ENCODE measurements at regions not wholly inside any gene's neighbourhood (a gene's known extent, or its start where the extent isn't known, plus 50 kb on each side); places are given as distances from the start of the nearest gene placed in this dataset.

DNA sequence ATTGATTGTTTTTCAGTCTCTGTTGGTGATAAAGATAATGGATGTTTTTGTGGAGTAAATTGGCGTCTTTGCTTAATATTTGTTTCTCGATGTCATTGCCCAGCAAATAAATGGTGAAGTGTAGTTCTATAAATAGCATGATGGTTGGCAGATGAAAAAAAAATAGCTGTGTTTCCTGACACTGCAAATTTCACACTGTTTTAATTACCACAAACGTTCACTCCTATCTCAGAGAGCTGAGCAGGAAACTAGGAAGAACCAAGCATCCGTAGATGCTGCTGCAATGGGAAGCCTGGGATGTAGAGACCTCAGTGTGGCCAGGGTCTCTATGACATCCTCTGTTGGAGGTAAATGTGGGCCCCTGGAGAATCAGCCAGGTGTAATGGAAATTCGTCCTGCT, 183.2 kb downstream of the CYRIA start:
- Mint-ChIP-seq H3K4me3 (ENCODE audit: low read depth) (no peak overlapping the region), H3K9me3 (no peaks in the 10 kb centered on the region), H3K4me1 (ENCODE audit: low read depth) (no peaks in the 10 kb centered on the region), H3K36me3 (ENCODE audit: low read depth) (no peaks in the 10 kb centered on the region), H3K27ac (no peak overlapping the region), H3K27me3 (ENCODE audit: low read depth) (peaks cover 33% of the 10 kb centered on the region)
- DNase-seq (ENCODE audit: low spot score), result no peak
- intact Hi-C loops (cut with micrococcal nuclease), result no loop called here

DNA sequence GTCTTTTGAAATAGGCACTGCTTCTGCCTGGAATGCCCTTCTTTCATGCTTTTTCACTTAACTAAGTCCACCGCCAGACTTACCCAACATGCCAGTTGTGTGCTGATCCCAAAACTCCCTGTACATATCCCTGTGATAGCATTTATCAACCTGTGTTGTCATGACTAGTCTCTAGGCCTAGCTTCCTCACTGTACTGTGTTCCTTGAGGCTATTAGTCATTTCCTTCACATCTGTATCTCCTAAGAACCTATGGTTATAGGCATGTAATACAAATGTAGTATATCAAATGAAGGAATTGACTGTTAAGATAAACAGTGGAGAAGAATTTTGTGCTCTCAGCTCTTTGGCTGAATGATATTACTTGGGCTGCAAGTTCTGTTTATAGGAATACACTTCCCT, 184.3 kb downstream of the CYRIA start:
- peaks cover 33% of the 10 kb centered on the region for H3K27me3 Mint-ChIP-seq (ENCODE audit: low read depth)
- H3K27ac Mint-ChIP-seq, result no peak overlapping the region
- no peaks in the 10 kb centered on the region for H3K4me1 Mint-ChIP-seq (ENCODE audit: low read depth)
- H3K4me3 Mint-ChIP-seq (ENCODE audit: low read depth), result no peak overlapping the region
- no peak for DNase-seq (ENCODE audit: low spot score)
- H3K9me3 Mint-ChIP-seq, result no peaks in the 10 kb centered on the region
- intact Hi-C loops (cut with micrococcal nuclease), result no loop called here
- no peaks in the 10 kb centered on the region for H3K36me3 Mint-ChIP-seq (ENCODE audit: low read depth)

DNA sequence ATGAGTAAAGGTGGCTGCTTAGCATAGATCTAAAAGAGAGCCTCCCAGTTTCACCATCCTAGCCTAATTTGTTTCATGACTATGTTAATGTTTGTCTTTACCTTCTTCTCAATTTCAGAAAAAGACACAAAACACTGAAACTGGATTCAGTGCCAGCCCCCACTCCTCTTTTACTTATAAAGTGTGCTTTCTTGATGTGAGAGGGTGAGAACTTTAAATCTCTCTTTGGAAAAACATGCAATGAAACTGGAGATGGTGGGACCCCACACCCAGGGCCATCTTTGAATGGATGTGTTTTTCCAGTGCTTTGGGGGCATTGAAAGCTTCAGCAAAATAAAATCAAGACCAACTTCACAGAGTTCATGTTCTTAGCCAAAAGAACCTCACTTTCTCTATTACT, 185.9 kb downstream of the CYRIA start:
- no peaks in the 10 kb centered on the region for H3K36me3 Mint-ChIP-seq (ENCODE audit: low read depth)
- H3K9me3 Mint-ChIP-seq, result no peaks in the 10 kb centered on the region
- intact Hi-C loops (cut with micrococcal nuclease), result no loop called here
- no peak for DNase-seq (ENCODE audit: low spot score)
- H3K4me1 Mint-ChIP-seq (ENCODE audit: low read depth), result no peaks in the 10 kb centered on the region
- H3K27me3 Mint-ChIP-seq (ENCODE audit: low read depth), result peaks cover 32% of the 10 kb centered on the region
- H3K27ac Mint-ChIP-seq, result no peak overlapping the region
- no peak overlapping the region for H3K4me3 Mint-ChIP-seq (ENCODE audit: low read depth)

DNA sequence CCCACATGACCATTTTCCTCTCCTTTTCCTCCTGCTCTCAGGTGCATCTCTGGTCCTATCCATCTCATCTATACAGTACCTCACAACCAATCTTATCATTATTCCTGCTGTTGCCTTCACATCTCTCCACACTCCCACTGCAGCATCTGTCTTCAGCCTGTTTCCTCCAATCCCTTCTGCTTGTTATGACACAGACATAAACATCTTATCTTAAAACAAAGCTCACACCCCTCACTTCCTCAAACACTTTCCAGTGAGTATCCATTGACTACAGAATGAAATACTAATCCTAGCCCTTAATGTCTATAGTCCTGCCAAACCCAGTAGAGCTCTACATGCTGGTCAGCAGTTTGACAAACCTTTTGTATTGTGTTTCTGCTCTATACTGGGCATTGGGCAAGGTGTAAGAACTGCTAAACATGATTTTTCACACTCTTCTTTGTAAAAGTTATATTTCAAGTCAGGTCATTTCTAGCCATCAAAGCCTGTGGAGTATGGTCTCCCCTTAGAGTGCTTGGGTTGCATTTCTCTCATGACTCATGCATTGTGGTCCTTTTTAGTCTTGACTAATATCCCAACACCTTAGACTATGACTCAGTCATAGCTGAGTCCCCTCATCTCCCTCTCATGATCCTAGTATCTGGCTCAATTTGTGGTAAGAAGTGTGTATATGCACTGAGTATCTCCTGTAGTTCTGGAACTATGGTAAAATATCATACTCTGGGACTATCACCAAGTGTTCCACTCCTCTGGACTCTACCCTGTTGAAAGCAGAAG, 187.0 kb downstream of the CYRIA start:
- no peak overlapping the region for H3K27ac Mint-ChIP-seq
- peaks cover 30% of the 10 kb centered on the region for H3K27me3 Mint-ChIP-seq (ENCODE audit: low read depth)
- intact Hi-C loops (cut with micrococcal nuclease), result no loop called here
- H3K36me3 Mint-ChIP-seq (ENCODE audit: low read depth), result no peaks in the 10 kb centered on the region
- no peak for DNase-seq (ENCODE audit: low spot score)
- no peaks in the 10 kb centered on the region for H3K4me1 Mint-ChIP-seq (ENCODE audit: low read depth)
- H3K4me3 Mint-ChIP-seq (ENCODE audit: low read depth), result no peak overlapping the region
- no peaks in the 10 kb centered on the region for H3K9me3 Mint-ChIP-seq

DNA sequence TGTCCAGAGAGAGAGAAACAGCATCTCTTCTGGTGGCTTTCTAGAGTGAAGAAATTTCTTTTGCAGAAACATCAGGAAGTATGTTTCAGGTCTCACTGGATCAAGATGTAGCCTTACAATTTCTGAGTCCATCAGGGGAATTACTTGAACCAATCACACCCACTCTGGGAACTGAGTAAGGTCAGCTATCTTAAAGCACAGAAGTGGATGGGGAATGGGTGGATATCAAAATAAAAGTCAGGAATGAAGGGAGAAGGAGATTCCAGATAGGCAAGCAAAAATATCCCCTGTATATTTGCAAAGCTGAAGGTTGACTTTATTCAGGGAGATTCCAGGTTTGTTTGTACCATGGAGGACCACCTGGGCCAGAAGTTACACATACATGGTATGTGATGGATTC, 188.0 kb downstream of the CYRIA start:
- Mint-ChIP-seq H3K9me3 (no peaks in the 10 kb centered on the region), H3K27me3 (ENCODE audit: low read depth) (peaks cover 26% of the 10 kb centered on the region), H3K4me3 (ENCODE audit: low read depth) (no peak overlapping the region), H3K4me1 (ENCODE audit: low read depth) (no peaks in the 10 kb centered on the region), H3K27ac (no peak overlapping the region), H3K36me3 (ENCODE audit: low read depth) (no peaks in the 10 kb centered on the region)
- intact Hi-C loops (cut with micrococcal nuclease), result no loop called here
- DNase-seq (ENCODE audit: low spot score), result no peak

DNA sequence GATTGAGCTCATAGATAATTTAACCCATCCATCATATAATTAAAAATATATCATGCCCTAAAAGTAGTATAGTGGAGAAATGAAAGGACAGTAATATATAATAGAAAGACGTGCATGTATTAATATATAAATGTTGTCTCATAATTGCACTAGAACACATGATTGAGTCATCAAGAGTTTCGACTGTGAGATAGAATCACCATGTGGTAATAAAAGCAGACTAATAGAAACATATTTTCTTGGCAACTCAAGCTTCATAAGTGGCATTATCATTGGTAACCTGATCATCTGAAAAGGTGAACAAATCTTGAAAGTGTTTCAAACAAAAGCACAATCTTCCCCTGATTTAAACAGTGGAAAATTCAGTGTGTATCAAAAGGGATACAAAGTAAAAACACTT, 188.8 kb downstream of the CYRIA start:
- no peak overlapping the region for H3K27ac Mint-ChIP-seq
- peaks cover 23% of the 10 kb centered on the region for H3K27me3 Mint-ChIP-seq (ENCODE audit: low read depth)
- no peak overlapping the region for H3K4me3 Mint-ChIP-seq (ENCODE audit: low read depth)
- intact Hi-C loops (cut with micrococcal nuclease), result no loop called here
- H3K4me1 Mint-ChIP-seq (ENCODE audit: low read depth), result no peaks in the 10 kb centered on the region
- no peaks in the 10 kb centered on the region for H3K36me3 Mint-ChIP-seq (ENCODE audit: low read depth)
- no peak for DNase-seq (ENCODE audit: low spot score)
- no peaks in the 10 kb centered on the region for H3K9me3 Mint-ChIP-seq

DNA sequence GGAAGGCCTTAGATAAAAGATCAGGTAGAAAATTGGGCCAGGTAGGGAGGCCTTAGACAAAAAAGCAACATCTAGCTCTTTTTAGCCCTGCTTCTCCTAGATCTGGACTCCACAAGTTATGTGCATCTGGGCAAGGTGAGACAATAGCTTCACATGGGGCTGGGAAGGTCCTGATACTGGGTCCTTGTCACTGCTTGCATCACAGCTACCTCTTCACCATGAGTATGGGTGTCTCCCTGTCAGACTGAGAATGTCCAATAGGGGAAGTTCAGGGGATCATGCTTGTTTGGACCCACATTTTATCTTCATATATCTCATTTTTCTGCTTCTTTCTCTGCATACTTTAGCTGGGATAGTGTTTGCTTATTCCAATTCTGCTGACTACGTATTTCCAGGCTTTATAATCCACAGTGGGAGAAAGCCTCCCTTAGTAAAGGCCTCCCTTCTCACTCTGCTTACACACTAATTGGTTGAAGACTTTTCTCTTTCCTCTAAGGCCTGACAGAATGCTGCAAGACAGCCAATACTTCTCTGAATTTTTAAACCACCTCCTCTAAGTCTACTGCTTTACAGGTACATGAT, 189.6 kb downstream of the CYRIA start:
- DNase-seq (ENCODE audit: low spot score), result no peak
- Mint-ChIP-seq H3K36me3 (ENCODE audit: low read depth) (no peaks in the 10 kb centered on the region), H3K4me1 (ENCODE audit: low read depth) (peaks cover under 1% of the 10 kb centered on the region), H3K27me3 (ENCODE audit: low read depth) (peaks cover 18% of the 10 kb centered on the region), H3K27ac (no peak overlapping the region), H3K4me3 (ENCODE audit: low read depth) (no peak overlapping the region), H3K9me3 (no peaks in the 10 kb centered on the region)
- intact Hi-C loops (cut with micrococcal nuclease), result no loop called here

DNA sequence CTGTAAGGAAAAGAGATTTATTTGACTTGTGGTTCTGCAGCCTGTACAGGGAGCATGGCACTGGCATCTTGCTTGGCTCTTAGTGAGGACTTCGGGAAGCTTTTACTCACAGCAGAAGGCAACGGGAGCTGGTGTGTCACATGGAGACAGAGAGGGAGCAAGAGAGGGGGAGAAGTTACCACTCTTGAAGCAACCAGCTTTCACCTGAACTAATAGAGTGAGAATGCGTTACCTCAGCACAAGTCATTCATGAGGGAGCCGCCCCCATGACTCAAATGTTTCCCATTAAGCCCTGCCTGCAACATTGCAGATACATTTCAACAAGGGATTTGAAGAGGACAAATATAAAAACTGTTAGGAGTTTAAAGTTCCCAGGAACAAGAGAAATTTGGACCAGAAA, 190.0 kb downstream of the CYRIA start:
- DNase-seq (ENCODE audit: low spot score), result no peak
- H3K4me1 Mint-ChIP-seq (ENCODE audit: low read depth), result peaks cover 3% of the 10 kb centered on the region
- no peaks in the 10 kb centered on the region for H3K9me3 Mint-ChIP-seq
- intact Hi-C loops (cut with micrococcal nuclease), result no loop called here
- H3K4me3 Mint-ChIP-seq (ENCODE audit: low read depth), result no peak overlapping the region
- no peak overlapping the region for H3K27ac Mint-ChIP-seq
- peaks cover 14% of the 10 kb centered on the region for H3K27me3 Mint-ChIP-seq (ENCODE audit: low read depth)
- H3K36me3 Mint-ChIP-seq (ENCODE audit: low read depth), result no peaks in the 10 kb centered on the region

DNA sequence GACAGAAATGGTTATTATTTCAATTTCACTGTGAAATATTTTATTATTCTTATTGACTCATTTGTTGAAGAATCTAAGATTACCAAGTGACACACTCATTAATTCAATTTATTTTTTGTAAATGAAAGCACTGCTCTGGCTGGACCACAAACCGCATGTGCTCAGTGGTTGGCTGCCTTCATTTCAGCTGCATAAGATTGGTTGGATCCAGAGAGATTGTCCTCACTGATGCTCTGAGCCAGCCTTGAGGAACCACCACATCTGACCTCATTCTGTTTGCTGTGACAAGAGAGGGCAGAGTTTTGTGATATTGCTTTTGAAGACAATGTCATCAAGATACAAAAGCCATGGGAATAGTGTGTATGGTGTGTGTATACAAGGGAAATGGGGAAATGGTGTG, 192.1 kb downstream of the CYRIA start:
- intact Hi-C loops (cut with micrococcal nuclease), result no loop called here

DNA sequence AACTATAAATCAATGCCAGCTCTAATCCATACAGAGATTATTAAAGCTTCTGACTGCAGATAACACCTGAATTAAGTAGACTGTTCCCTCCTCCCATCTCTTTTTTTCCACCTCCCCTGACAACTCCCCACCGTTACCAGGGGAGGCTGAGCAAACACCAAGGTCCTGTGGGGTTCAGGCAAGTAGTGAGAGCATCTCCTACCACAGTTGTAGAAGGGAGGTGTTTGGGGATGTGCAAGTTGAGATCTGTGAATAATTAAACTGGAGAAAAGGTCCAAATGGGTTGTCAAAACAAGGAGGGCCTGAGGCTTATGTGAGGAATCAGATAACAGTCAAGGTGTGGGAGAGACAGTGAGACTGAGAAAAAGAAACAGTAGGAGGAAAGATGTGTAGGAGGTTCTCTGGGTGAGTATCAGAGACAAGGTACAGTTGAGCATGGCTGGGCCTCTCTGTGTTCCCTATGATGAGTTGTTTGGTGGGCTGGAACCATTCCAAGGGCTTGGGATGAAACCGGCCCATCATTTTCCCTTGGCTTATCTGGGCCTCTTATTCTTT, 194.6 kb downstream of the CYRIA start:
- H3K4me3 Mint-ChIP-seq (ENCODE audit: low read depth), result no peak overlapping the region
- H3K4me1 Mint-ChIP-seq (ENCODE audit: low read depth), result peaks cover 10% of the 10 kb centered on the region
- DNase-seq (ENCODE audit: low spot score), result no peak
- H3K27me3 Mint-ChIP-seq (ENCODE audit: low read depth), result peaks cover 3% of the 10 kb centered on the region
- no peaks in the 10 kb centered on the region for H3K36me3 Mint-ChIP-seq (ENCODE audit: low read depth)
- no peak overlapping the region for H3K27ac Mint-ChIP-seq
- intact Hi-C loops (cut with micrococcal nuclease), result no loop called here
- no peaks in the 10 kb centered on the region for H3K9me3 Mint-ChIP-seq

More for the DNA sequence above, 192.1 kb downstream of the CYRIA start:
- DNase-seq (ENCODE audit: low spot score), result no peak
- Mint-ChIP-seq H3K36me3 (ENCODE audit: low read depth) (no peaks in the 10 kb centered on the region), H3K27me3 (ENCODE audit: low read depth) (peaks cover 5% of the 10 kb centered on the region), H3K27ac (no peak overlapping the region), H3K9me3 (no peaks in the 10 kb centered on the region), H3K4me3 (ENCODE audit: low read depth) (no peak overlapping the region), H3K4me1 (ENCODE audit: low read depth) (peaks cover 3% of the 10 kb centered on the region)

DNA sequence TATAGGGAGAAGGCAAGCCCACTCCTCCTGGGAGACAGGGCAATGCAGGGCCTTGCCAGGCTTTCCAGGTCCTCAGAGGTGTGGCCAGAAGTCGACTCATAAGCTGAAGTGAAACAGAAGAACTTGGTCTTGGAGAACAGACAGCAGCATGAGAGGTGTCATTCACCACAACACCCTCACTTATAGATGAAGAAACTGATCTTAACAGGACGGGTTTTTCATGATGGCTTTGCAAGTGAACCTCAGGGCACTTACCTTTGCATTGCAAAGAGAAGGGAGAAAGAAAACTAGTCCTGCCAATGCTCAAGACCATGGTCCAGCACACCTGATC, 198.8 kb downstream of the CYRIA start:
- no peak overlapping the region for H3K27ac Mint-ChIP-seq
- DNase-seq (ENCODE audit: low spot score), result no peak
- no peak overlapping the region for H3K4me3 Mint-ChIP-seq (ENCODE audit: low read depth)
- H3K9me3 Mint-ChIP-seq, result no peaks in the 10 kb centered on the region
- H3K36me3 Mint-ChIP-seq (ENCODE audit: low read depth), result no peaks in the 10 kb centered on the region
- intact Hi-C loops (cut with micrococcal nuclease), result loop anchor here (10.0 kb wide), 1 partner anchor 522 kb away; the partner anchor contains the start of gene MYCN
- H3K4me1 Mint-ChIP-seq (ENCODE audit: low read depth), result peaks cover 20% of the 10 kb centered on the region
- H3K27me3 Mint-ChIP-seq (ENCODE audit: low read depth), result peaks cover 7% of the 10 kb centered on the region

DNA sequence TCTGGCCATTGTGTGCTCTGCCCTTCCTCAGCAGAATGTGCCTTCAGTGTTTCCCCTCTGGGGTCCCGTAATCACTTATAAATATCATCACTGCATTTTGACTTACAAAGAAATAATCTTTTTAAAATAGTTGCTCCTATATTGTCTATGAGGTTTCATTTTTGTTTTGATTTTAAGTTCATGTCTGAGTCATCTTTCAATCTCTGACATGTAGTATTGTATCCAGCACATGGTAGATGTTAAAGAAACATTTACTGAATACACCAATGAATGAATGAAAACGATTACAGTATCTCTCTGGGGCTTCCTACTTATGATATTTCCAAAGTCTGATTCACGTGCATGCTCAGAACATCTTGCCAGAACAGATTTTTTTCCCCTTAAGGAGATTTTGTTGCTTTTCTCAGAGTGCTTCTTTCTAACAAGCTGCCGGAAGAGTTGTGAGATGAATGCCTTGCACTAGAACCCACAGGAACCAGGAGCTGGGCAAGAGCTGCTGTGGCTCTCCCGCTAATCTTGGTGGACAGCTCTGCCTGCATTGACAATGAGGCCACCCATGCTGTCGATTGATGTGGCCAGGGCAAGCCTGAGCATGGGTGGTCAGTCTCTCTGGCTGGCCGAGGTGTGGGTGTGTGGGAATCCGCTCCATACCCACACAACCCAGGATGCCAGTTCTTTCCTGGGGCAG, 199.4 kb downstream of the CYRIA start:
- H3K27ac Mint-ChIP-seq, result no peak overlapping the region
- H3K36me3 Mint-ChIP-seq (ENCODE audit: low read depth), result no peaks in the 10 kb centered on the region
- no peak overlapping the region for H3K4me3 Mint-ChIP-seq (ENCODE audit: low read depth)
- H3K9me3 Mint-ChIP-seq, result no peaks in the 10 kb centered on the region
- H3K27me3 Mint-ChIP-seq (ENCODE audit: low read depth), result peaks cover 7% of the 10 kb centered on the region
- H3K4me1 Mint-ChIP-seq (ENCODE audit: low read depth), result peaks cover 20% of the 10 kb centered on the region
- no peak for DNase-seq (ENCODE audit: low spot score)
- intact Hi-C loops (cut with micrococcal nuclease), result loop anchor here (10.0 kb wide), 1 partner anchor 521 kb away; the partner anchor contains the start of gene MYCN

DNA sequence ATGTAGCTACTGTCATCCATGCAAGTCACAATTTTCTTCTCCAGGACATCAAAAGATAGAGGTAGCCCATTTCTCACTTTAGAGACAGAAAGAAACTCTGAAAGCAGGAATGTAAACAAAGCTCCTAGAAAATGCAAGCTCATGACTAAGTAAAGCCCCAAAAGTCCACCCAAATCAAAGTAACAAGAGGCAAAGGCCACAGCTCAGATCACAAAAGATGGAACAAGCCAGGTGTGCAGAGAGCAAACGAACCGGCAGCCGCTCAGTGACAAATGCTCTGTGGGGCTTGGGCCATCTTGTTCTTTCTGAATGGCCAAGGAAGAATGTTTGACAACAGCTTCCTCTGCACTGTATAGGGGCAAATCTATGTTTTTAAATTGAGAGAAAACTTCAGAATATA, 201.0 kb downstream of the CYRIA start:
- H3K4me1 Mint-ChIP-seq (ENCODE audit: low read depth), result peaks cover 18% of the 10 kb centered on the region
- DNase-seq (ENCODE audit: low spot score), result no peak
- no peak overlapping the region for H3K27ac Mint-ChIP-seq
- no peaks in the 10 kb centered on the region for H3K9me3 Mint-ChIP-seq
- H3K4me3 Mint-ChIP-seq (ENCODE audit: low read depth), result no peak overlapping the region
- no peaks in the 10 kb centered on the region for H3K36me3 Mint-ChIP-seq (ENCODE audit: low read depth)
- peaks cover 17% of the 10 kb centered on the region for H3K27me3 Mint-ChIP-seq (ENCODE audit: low read depth)
- intact Hi-C loops (cut with micrococcal nuclease), result loop anchor here (10.0 kb wide), 1 partner anchor 520 kb away; the partner anchor contains the start of gene MYCN

All from activated T-helper 2 cell treated with anti-CD3 and anti-CD28 coated beads, Interferon-gamma antibody, Interleukin-2, Interleukin-4, amounts not matched to agents 10 μg/mL and 5 μg/mL and 100 μg/mL, durations not matched to agents 14 hours and 24 hours and 36 hours (primary cell).